ENCODE measurements at regions not wholly inside any gene's neighbourhood (a gene's known extent, or its start where the extent isn't known, plus 50 kb on each side); places are given as distances from the start of the nearest gene placed in this dataset.

- no peak for TF ChIP-seq CTCF (IDR thresholded peaks at IDR 0.05)
- no peak for TF ChIP-seq POLR2A (IDR thresholded peaks at IDR 0.05)
Observed at GRCh38 chr15:25094519-25094918, 139.7 kb downstream of the SNRPN start.

Measured in uterus (tissue), 2 donors.